Central memory CD8-positive, alpha-beta T cell (primary cell): ENCODE measurements at regions not wholly inside any gene's neighbourhood (a gene's known extent, or its start where the extent isn't known, plus 50 kb on each side); places are given as distances from the start of the nearest gene placed in this dataset.

Experiments used
- ATAC-seq: fragments of 150-1000 bp; cut with Tn5 transposase; replicated peaks from 2 replicates; pipeline ENCODE4 v1.10.0; 2022; ENCODE audit warnings: mild to moderate bottlenecking, moderate FRiP score, moderate number of reproducible peaks; ENCODE audit not compliant: poor library complexity, severe bottlenecking; ENCODE audit errors: extremely low read depth
- DNase-seq, 2 donors: peaks; one replicate each; pipeline ENCODE4 v3.0.0; 2021; ENCODE audit warnings: low spot score in 2 of 2
- H3K27ac Mint-ChIP-seq: one replicate; pipeline ENCODE4 v1.8.0; 2022; ENCODE audit warnings: low read depth, mild to moderate bottlenecking, moderate library complexity, mixed read lengths
- H3K27me3 Mint-ChIP-seq: one replicate; pipeline ENCODE4 v1.8.0; 2022; ENCODE audit warnings: mixed read lengths
- H3K36me3 Mint-ChIP-seq: one replicate; pipeline ENCODE4 v1.8.0; 2022; ENCODE audit warnings: mild to moderate bottlenecking, moderate library complexity, mixed read lengths; ENCODE audit not compliant: insufficient read depth
- H3K4me1 Mint-ChIP-seq: one replicate; pipeline ENCODE4 v1.8.0; 2022; ENCODE audit warnings: mixed read lengths
- H3K4me3 Mint-ChIP-seq: one replicate; pipeline ENCODE4 v1.8.0; 2022; ENCODE audit warnings: mild to moderate bottlenecking, moderate library complexity, mixed read lengths
- H3K9me3 Mint-ChIP-seq: one replicate; pipeline ENCODE4 v1.8.0; 2022; ENCODE audit warnings: mixed read lengths

DNA sequence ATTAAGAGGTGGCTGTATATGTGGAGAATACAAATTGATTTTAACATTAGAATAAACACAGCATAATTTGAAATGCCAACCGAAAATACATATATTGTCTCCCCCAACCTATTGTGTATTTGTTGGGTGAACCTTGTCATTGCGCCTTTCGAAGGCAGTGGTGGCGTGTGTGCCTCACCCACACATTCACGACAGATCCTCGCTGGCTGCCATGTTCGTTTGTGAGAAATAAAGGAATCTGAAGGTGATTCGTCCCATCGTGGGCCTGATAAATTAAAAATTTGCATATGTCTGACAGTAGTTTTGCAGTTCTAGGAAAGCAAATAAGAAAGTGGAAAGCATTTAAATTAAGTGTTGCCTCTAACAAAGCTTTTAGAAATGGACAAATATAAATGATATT, 222.8 kb upstream of the TOPAZ1 start:
- Mint-ChIP-seq H3K27me3 (peaks cover 79% of the 10 kb centered on the region), H3K4me1 (peaks cover 5% of the 10 kb centered on the region), H3K36me3 (peaks cover 3% of the 10 kb centered on the region), H3K27ac (no peak overlapping the region), H3K9me3 (no peaks in the 10 kb centered on the region), H3K4me3 (no peak overlapping the region)
- ATAC-seq: no peak
- DNase-seq: no peak

DNA sequence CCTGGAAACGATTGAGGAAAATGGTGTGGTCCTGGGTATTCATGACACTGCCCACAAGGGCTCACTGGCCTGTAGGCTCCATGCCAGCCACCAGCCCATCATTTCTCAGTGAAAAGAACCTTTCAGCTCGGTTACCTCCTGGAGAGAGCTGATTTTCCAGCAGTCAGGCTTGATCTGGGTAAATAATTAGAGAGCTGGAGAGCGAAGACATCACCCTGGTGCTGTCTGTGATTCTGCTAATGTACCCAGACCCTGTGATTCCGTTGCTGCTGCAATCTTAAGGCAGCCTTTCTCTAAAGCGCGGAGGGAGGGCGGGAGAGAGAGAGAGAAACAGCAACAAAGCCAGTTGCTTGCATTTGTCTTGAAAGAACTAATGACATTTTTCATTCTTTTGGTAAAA, 221.9 kb upstream of the TOPAZ1 start:
- Mint-ChIP-seq H3K9me3 (no peaks in the 10 kb centered on the region), H3K27me3 (peaks cover 87% of the 10 kb centered on the region), H3K36me3 (peaks cover 3% of the 10 kb centered on the region), H3K4me1 (peaks cover 5% of the 10 kb centered on the region), H3K4me3 (no peak overlapping the region), H3K27ac (no peak overlapping the region)
- ATAC-seq (no peak), DNase-seq (no peak)

DNA sequence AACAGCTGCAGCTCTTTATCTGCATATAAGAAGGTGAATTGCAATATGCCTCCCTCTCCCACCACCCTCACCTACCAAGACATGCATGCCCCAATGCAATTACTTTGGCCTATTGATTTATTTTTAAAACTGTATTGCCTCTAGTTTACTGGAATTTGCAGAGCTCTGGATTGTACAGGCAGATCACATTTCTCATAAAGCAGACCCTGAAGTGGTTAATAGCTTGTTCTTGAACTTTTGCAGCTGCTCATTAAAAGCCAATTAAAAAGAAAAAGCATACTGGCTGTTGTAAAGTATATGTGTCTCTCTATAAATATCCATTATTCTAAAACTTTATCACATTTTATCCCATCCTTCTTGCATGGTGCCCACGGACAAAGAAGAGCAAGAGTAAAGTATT, 221.5 kb upstream of the TOPAZ1 start:
- Mint-ChIP-seq H3K4me1 (peaks cover 5% of the 10 kb centered on the region), H3K4me3 (no peak overlapping the region), H3K9me3 (no peaks in the 10 kb centered on the region), H3K27ac (no peak overlapping the region), H3K27me3 (peaks cover 91% of the 10 kb centered on the region), H3K36me3 (peaks cover 3% of the 10 kb centered on the region)
- DNase-seq (no peak), ATAC-seq (no peak)

DNA sequence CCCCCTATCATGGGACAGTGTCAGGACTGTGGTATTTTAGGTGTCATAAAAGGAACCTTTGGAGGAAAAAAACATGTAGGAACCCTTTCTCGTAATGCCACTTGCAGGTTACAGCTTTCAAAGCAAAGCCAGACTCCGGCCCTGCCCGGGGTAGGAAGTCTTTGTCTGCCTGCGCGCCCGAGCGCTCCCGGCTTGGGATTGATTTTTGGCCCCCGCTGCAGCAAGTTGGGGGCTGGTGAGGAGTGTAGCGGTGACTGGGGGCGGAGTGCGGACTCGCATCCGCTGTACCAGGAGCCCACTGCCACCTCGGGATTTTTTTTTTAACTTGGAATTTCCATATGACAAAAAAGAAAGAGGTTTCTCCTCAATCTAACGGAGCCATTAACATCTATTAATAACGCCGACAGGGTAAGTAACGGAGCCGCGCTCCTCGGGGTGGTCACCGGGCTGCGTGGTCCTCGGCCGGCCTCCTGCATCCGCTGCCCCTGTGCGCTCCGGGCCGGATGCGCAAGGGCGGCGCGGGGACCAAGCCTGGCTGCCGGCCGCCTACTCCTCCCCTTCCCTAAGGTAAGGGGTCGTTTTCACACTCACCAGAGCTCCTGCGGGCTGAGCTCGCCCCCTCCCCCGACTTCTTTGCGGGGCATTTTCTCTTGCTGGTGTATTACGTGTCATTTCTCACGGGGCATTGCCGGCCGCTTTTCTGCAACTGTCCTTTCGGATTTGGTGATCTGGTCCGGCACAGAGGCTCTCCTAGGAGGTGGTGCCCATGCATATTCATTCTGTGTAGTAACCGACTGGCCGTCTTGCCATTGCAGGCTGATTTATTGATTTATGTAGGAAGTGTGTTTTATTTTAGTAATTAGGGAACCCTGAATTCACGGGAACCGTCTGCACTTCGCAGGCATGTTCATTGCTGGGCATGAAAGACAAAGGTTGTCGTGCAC, 219.8 kb upstream of the TOPAZ1 start:
- Mint-ChIP-seq H3K4me1 (peaks cover 5% of the 10 kb centered on the region), H3K36me3 (no peaks in the 10 kb centered on the region), H3K27ac (no peak overlapping the region), H3K4me3 (no peak overlapping the region), H3K9me3 (no peaks in the 10 kb centered on the region), H3K27me3 (peaks cover 92% of the 10 kb centered on the region)
- DNase-seq (no peak), ATAC-seq (no peak)

DNA sequence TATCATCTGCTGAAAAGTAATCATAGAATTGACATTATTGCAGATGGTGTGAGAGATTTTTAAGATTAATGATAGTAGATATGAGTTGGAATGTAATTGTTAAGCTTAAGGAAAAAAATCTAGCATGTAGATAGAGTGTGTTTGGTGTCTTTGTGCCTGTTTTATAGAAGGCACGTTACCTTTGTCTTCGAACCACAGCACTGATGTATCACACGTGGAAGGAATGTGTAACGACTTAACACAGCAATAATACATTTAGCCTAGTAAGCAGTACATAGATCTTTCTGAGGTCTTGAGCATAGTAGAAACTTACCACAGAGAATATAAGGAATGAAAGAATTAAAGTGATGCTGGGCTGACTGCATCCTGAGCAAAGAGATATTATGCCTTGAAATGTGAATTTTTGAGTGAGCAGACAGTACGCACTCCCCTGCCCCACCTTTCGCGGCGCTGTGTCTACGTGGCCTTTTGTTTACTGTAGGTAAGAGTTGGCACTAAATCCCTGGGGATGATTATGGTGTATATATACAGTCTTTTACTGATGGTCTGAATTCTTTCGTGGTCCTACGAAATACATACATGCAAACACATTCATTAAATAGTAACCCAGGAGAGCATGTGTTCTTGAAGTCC, 217.6 kb upstream of the TOPAZ1 start:
- no peaks in the 10 kb centered on the region for H3K9me3 Mint-ChIP-seq
- H3K4me3 Mint-ChIP-seq: no peak overlapping the region
- ATAC-seq (no peak), DNase-seq (no peak)
- no peak overlapping the region for H3K27ac Mint-ChIP-seq
- H3K4me1 Mint-ChIP-seq: peaks cover 5% of the 10 kb centered on the region
- no peaks in the 10 kb centered on the region for H3K36me3 Mint-ChIP-seq
- peaks cover 98% of the 10 kb centered on the region for H3K27me3 Mint-ChIP-seq

DNA sequence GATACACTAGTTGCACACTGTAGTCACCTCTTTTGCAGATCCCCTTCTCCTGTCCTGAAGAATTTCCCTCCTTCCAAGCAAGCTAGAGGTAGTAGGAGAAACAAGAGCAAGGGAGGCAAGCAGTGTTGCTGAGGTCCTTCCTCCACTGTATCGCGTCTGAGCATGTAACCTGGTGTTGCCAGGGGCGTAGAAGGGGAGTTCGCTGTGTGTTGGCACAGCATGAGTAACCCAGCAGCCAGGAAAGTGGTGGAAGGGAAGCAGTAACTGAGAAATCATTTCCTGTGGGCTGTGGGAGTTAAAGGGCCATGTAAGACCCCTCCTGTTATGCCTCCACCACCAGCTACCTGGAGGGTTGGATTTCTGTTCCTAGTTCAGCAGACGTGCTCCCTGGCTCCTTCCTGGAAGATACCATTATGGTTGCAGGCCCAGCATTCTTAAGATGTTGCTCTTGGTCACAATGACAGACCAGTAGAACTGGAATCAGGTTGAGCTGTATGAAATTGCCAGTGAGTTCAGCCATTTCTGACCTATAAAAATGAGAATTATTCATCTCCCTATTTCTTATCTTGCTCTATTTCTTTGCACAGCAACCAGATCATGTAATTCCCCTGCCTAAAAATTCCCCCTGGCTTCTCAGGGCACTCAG, 215.3 kb upstream of the TOPAZ1 start:
- ATAC-seq (no peak), DNase-seq (no peak)
- H3K27ac Mint-ChIP-seq: no peak overlapping the region
- H3K4me1 Mint-ChIP-seq: peaks cover 5% of the 10 kb centered on the region
- H3K9me3 Mint-ChIP-seq: no peaks in the 10 kb centered on the region
- peaks cover 85% of the 10 kb centered on the region for H3K27me3 Mint-ChIP-seq
- H3K4me3 Mint-ChIP-seq: no peak overlapping the region
- H3K36me3 Mint-ChIP-seq: no peaks in the 10 kb centered on the region

DNA sequence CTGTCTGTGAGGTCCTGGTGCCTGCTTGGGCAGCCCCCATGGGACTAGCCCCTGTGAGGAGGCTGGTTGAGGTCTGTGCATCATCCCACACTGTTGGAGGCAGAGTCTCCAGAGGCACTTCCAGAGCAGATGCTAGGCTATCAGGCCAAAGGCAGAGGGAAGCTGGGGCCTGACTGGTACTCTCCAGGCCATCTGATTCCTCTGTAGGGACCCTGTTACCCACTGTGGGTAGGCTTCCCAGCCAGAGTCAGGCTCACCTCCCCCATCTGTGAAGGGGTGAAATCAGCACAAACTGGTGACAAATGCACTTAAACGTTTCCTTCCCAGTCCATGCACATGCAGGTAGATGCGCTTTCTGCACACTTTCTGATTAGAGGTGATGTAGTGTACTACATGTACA, 212.6 kb upstream of the TOPAZ1 start:
- Mint-ChIP-seq H3K27me3 (peaks cover 84% of the 10 kb centered on the region), H3K27ac (no peak overlapping the region), H3K36me3 (no peaks in the 10 kb centered on the region), H3K4me3 (no peak overlapping the region), H3K4me1 (no peaks in the 10 kb centered on the region), H3K9me3 (no peaks in the 10 kb centered on the region)
- DNase-seq (no peak), ATAC-seq (no peak)

DNA sequence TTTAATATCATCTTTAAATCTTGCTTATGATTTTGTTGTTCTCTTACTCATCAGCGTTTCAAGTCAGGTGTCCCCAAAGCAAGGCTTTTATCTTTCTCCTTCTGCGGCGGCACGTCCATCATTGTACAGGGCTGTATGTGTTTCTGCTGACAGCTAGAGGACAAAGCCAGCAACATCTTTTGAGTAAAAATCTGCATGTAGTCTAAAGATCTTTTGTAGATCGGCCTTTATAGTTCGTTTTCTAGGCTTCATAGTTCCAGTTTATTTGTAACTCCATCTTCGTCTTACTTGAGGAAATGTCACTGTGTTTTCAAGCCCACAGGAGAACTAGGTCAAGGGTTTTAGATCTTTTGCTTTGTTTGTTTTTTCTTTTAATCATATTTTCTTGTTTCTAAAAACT, 211.4 kb upstream of the TOPAZ1 start:
- H3K4me3 Mint-ChIP-seq: no peak overlapping the region
- H3K4me1 Mint-ChIP-seq: no peaks in the 10 kb centered on the region
- H3K27me3 Mint-ChIP-seq: peaks cover 81% of the 10 kb centered on the region
- no peak for ATAC-seq
- no peak overlapping the region for H3K27ac Mint-ChIP-seq
- H3K9me3 Mint-ChIP-seq: no peaks in the 10 kb centered on the region
- no peak for DNase-seq
- no peaks in the 10 kb centered on the region for H3K36me3 Mint-ChIP-seq

DNA sequence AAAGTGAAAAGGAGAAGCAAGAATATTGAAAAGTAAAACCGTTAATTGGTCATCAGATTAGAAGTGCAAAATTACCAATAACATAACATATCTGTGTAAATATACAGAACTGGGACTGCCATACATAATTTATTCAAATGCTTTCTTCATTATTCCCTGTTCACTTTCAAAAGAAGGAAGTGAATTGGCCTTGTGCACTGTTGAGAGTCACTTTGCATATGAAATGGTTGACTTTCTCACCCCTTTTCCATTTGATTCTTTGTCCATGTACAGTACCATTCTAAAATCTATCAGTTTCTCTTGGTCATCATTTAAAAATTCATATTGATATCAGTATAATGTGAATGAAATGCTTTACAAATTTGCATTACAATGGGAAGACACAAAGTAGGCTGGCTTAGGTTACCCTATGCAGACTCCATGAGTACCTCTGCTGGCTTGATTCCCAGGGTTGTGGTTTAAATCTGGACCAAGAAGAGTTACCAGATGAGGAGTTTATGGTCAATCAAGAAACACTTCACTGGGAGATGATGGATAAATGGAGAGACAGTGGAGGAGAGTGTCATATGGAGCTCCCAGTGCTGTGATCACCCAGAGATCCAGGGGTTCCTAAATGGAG, 210.9 kb upstream of the TOPAZ1 start:
- DNase-seq: no peak
- Mint-ChIP-seq H3K4me3 (no peak overlapping the region), H3K27ac (no peak overlapping the region), H3K36me3 (no peaks in the 10 kb centered on the region), H3K27me3 (peaks cover 81% of the 10 kb centered on the region), H3K9me3 (no peaks in the 10 kb centered on the region), H3K4me1 (no peaks in the 10 kb centered on the region)
- no peak for ATAC-seq

DNA sequence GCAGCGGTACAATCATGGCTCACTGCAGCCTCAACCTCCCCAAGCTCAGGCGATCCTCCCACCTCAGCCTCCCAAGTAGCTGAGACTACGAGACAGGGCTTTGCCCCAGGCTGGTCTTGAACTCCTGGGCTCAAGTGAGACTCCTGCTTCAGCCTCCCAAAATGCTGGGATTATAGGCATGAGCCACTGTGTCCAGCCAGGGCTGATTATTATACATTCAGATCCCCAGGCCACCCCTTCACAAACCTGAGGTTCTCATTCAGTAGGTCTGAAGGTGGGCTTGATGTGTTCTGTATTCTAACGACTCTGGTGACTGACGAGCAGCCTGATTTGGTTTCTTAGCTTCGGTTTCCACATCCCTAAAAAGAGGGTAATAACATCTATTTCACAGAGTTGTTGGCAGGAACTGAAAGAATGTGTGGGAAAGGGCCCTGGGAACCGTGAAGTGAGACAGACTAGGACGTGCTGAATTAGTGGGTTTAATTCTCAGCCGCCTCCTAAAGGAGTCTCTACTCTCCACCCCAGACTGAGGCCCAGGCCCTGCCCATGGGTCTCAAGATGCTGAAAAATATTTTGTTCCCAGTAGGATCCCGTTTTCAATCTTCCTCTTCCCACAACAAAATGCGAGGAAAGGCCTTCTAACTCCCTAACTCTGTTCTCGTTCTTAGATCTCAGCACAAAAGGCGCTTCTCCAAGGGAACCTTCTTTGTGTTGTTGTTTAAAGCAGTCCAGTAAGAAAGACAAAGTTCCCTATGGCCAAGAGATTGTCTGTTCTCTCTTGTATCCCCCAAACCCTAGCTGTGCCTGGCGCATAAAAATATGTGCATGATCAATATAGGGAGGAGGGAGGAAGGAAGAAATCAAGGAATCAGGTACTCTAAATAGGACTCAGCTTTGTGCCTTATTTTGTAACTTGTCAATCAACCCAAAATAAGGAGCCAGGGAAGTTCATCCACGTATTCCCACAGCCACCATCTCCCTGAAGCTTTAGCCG, 210.0 kb upstream of the TOPAZ1 start:
- no peak overlapping the region for H3K27ac Mint-ChIP-seq
- H3K9me3 Mint-ChIP-seq: no peaks in the 10 kb centered on the region
- no peak overlapping the region for H3K4me3 Mint-ChIP-seq
- DNase-seq (no peak), ATAC-seq (no peak)
- H3K36me3 Mint-ChIP-seq: no peaks in the 10 kb centered on the region
- no peaks in the 10 kb centered on the region for H3K4me1 Mint-ChIP-seq
- peaks cover 81% of the 10 kb centered on the region for H3K27me3 Mint-ChIP-seq

DNA sequence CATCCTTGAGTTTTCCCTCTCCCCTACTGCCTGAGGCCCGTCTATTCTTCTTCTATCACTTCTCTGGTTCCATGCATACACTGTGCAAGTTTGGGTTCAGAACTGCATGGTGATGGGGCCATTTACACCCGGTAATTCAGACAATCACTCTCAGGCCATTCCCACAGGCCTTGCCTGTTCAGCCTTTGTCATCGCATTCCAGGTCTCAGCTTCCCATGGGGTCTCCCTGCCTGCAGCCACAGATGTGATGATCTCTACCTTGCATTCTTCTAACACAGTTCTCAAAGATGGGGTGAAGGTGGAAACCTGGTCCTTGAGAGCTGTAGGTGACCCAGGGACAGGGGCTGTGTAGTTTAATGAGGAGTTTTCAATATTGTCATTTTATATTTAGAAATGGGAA, 209.2 kb upstream of the TOPAZ1 start:
- Mint-ChIP-seq H3K4me3 (no peak overlapping the region), H3K27me3 (peaks cover 81% of the 10 kb centered on the region), H3K4me1 (no peaks in the 10 kb centered on the region), H3K9me3 (no peaks in the 10 kb centered on the region), H3K36me3 (no peaks in the 10 kb centered on the region), H3K27ac (no peak overlapping the region)
- ATAC-seq (no peak), DNase-seq (no peak)

DNA sequence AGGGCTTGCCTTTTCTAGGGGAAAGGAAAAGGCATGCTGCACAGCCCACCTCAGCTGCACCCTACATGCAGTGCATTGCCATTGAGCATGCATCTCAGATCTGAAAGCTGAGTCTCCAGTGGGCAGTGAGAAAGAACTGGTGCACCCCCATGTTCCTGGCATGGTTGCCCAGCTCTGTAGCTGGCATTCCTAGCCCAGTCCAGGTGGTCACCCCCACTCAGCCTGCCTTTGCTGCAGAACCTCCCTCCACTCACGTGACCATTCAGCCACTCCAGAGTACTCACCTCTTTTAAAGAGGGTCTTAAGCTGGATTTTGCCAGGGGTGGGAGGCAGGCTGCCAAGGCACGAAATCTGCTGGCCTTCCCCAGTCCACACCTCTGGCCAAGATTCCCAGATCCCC, 208.6 kb upstream of the TOPAZ1 start:
- no peaks in the 10 kb centered on the region for H3K36me3 Mint-ChIP-seq
- H3K27me3 Mint-ChIP-seq: peaks cover 81% of the 10 kb centered on the region
- H3K4me1 Mint-ChIP-seq: no peaks in the 10 kb centered on the region
- H3K4me3 Mint-ChIP-seq: no peak overlapping the region
- no peak overlapping the region for H3K27ac Mint-ChIP-seq
- DNase-seq: no peak
- ATAC-seq: no peak
- H3K9me3 Mint-ChIP-seq: no peaks in the 10 kb centered on the region
